ENCODE measurements at regions not wholly inside any gene's neighbourhood (a gene's known extent, or its start where the extent isn't known, plus 50 kb on each side); places are given as distances from the start of the nearest gene placed in this dataset.

DNA sequence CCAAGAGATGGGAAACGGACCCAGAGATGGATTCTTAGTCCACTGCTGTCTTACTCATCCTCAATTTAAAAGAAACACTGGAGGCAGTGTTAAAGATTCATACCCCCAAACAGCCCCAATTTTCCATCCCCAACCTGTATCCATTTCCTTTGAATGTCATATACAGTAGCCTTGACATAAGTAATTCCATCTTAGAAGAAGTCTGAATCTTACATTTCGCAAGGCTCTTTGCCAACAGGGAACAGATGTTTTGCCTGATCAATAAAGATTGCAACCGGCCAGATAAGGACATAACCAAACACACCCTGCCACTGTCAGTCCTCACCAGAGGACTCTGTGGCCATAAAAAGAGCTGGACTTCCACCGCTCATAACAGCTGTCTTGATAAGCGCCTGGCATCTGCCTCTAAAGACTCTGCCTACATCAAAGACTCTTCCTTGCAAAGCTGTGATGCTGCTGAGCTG lies 59.0 kb upstream of the MED9 start:
- DNase-seq (ENCODE audit: low read depth): no peak

DNA sequence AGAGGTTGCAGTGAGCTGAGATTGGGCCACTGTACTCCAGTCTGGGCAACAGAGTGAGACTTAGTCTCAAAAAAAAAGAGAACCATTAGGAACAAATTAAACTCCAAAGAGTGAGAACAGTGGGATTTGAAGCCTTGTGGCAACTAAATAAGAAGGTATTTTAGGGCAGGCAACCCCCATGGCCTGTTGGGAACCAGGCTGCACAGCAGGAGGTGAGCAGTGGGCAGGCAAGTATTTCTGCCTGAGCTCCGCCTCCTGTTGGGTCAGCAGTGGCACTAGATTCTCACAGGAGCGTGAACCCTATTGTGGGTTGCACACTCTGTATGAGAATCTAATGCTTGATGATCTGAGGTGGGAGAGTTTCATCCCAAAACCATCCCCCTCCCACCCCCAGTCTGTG lies 57.6 kb upstream of the MED9 start:
- DNase-seq (ENCODE audit: low read depth): no peak

DNA sequence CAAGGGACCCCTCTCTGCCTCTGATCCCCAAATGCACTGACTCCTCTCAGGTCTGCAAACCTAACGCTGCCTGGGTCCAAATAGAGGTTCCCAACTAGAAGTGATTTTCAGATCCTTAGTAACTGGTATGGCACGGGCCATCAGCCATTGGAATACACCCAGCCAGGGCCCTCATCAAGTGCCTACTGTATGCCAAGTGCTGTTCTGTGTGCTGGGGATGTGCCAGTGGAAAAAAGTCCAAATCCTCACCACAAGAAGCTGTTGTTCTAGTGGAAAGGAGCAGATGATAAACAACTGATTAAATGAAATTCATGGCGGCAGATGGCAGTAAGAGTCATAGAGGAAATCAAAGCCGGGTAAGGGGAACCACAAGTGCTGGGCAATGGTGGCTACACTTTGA lies 57.2 kb upstream of the MED9 start:
- no peak for DNase-seq (ENCODE audit: low read depth)

DNA sequence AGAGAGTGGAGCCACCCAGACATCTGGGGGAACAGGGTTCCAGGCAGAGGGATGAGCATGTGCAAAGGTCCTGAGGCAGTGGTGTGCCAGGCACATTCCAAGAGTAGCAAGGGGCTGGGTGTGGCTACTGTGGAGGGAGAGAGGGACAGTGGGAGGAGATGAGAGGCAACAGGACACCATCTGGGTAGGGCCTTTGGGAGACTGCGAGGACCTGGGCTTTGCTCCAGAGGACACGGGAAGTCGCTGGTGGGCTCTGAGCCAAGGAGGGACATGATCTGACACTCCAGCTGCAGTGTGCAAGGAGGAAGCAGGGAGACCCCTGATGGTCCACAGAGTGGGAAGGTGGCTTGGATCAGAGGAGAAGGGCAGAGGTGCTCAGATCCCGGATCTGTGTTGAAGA lies 56.7 kb upstream of the MED9 start:
- DNase-seq (ENCODE audit: low read depth): no peak

DNA sequence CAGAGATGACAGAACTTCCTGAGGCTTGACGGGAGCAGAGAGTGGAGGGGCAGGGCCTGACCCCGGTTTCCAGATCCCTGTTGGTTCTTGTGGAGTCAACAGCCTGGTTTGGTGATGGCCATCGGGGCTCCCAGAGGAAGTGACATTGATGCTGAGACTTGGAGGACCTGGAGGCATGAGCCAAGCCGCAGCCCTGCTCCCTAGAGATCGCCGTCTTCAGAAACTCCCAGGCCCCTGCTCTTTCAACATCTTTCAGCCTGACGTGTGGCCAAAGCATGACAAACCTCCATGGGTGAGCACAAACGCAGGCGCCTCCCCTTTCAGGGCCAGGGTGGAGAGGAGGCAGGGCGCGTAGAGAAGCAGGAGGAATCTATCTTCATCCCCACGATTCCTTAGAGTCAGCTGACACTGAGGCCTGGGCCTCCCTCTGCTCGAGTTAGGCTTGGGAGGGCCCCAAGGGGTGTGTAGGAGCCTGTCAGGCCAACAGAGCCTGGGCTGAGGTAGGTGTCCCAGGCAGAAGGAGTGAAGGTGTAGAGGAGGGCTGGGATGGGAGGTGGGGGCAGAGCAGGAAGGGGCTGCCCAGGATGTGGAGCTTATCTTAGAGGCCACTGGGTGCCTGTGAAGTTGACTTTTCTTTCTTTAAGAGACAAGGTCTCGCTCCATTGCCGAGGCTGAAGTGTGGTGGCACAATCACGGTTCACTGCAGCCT lies 56.1 kb upstream of the MED9 start:
- peak; percentile 94 for DNase-seq (ENCODE audit: low read depth)

DNA sequence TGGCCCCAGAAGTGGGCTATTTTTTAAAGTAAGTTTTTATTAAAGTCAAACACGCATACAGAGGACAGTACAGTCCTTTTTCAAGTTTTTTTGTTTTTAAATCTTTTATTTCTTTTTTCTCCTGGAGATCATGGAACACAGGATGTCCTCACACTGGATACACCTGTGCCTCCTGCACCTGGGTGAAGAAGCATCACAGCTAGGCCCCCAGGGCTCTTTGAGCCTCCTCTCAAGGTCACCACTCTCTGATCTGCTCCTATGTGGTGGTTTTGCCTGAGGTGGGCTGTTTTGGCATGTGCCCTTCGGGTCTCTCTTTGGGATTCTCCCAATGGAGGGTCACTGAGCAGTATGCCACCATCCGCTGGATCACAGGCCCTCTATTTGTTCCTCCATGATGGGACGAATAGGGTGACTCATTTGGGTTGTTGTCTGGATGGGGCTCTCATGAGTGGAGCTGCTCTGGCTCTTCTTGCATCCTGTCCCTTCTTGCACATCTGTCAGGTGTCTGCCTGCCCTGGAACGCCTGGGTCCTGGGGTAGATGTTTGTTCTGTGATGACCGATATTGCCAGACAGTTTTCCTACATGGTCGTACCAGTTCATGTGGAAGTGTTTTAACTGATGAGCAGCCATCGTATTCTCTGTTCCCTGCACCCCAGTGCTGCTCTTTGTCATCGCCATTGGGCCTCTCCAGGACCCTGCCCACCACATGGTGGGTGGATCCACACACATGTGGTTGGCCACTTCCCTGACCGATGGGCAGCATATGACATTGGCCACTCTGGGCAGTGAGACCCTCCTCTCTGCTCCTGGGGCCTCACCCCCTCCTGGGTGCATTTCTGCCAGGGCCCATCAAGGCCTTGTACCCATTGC lies 55.2 kb upstream of the MED9 start:
- DNase-seq (ENCODE audit: low read depth): no peak

DNA sequence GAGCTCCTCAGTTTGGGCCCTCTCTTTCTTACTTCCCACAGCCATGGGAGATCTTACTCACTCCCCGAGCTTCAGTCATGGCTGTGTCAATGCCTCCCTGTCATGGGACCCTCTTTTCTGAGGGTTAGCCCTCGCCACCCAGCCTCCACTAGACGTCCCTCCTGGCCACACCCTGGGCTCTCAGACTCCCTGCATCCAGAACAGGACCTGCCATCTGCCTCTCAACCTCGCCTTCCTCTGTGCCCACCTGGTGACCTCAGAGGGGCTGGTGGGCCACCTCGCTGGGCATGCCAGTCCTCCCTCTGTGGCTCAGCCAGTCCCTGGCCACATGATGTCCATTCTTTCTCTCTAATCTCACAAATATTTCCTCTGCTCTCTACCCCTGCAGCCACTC lies 54.6 kb upstream of the MED9 start:
- DNase-seq (ENCODE audit: low read depth): no peak

DNA sequence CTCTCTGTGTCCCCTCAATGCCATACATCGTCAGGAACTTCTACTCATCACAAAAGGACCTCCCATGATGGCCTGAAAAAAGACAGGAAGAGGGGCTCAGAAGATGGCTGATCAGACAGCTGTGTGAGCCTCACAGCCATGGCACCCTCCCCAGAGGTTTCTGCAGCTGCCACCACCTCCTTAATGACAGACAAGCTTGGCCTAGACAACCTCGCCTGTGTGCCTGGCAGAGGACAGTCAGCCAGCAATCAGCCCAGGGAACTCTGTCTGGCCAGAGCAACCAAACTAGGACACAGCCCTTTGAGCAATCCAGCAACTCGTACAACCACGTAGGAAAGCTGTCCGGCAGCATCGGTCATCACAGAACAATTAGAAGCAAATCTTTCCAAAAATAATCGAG lies 54.2 kb upstream of the MED9 start:
- no peak for DNase-seq (ENCODE audit: low read depth)

DNA sequence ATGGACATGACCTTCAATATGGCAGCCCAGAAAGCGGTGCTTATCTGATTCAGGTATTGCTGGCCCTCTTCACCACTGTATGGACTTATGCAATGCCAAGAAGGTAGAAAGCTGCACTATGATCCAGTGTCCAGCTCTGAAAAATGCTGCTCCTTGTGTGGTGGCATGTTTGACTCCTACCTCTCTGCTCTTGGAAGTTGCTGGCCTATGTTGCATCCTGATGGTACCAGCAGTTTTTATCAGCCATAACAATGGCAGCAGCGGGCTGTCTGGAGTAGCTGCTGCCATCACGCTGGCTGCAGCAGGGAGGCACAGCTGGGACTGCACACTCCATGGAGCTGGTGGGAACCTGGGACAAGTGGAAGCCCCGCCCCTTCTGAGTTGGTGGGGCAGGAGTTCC lies 53.1 kb upstream of the MED9 start:
- DNase-seq (ENCODE audit: low read depth): no peak

DNA sequence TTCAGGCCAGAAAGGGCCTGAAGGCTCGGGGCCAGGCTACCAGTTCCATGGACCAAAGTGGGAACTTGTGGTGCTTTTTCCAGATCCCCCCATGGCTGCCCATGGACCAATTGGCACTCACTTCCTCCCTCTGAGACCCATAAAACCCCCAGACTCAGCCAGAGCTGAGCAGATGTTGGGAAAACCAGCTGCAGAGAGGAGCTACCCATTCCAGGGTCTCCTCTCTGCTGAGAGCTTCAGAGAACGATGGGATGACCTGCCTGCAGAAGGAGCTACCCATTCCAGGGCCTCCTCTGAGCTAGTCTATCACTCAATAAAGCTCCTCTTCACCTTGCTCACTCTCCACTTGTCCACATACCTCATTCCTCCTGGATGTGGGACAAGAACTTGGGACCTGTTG lies 52.2 kb upstream of the MED9 start:
- DNase-seq (ENCODE audit: low read depth): no peak

DNA sequence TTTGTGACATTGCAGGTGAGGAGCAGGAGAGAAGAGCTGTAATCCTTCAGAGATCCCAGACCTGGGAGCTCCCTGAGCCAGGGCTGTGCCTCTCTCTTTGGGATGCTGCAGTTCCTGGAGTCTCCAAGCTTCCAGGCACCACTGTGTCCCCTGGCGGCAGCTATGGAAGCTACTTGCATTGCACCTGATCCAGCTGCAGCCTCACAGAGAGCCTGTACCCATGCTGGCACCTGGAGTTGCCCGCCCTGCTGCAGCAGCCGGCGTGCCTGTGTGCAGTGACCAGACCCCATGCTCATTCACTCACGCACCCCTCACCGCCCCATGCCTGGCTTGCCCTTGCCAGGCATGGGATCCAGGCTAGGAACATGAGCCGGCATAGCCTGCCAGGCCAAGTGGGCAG lies 51.8 kb upstream of the MED9 start:
- no peak for DNase-seq (ENCODE audit: low read depth)

DNA sequence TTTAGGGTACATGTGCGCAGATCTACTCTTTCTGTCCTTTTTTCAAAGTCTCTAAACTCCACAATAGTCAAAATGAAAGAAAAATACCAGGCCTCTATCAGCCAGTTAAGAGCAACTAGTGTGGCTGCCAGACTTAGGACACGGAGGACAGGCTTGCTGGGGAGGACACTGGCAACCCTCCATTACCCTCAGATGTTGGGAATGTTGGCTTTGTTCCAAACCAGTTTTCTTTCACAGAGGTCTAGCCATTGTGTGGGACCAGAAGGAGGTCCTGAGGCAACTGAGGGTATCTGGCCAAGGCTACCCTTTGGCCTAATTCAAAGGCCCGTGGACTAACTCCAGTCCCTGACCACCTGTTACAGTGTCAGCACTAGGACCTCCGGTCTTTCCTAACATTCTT lies 51.2 kb upstream of the MED9 start:
- no peak for DNase-seq (ENCODE audit: low read depth)

DNA sequence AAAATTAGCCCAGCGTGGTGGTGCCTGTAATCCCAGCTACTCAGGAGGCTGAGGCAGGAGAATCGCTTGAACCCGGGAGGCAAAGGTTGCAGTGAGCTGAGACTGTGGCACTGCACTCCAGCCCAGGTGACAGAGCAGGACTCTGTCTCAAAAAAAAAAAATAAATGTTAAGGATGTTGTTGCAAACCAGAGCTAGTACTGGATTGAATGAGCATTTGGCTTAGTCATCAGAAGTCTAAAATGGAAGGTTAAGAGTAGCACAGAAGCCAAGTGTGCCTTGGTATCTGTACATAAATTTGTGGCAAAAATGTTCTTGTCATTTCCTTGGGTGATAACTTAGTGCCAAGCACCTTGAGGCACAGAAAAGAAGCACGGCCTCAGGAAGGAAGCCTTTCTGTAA lies 50.6 kb upstream of the MED9 start:
- no peak for DNase-seq (ENCODE audit: low read depth)
